Heart right ventricle (tissue), 16 donors: ENCODE measurements at regions not wholly inside any gene's neighbourhood (a gene's known extent, or its start where the extent isn't known, plus 50 kb on each side); places are given as distances from the start of the nearest gene placed in this dataset.

ENCODE experiments used
- ATAC-seq, 8 donors: fragments of 200-7000 bp; cut with Tn5 transposase; one replicate each; pipeline ENCODE4 v1.9.1; 2020; ENCODE audit warnings: mild to moderate bottlenecking in 8 of 8, moderate library complexity in 8 of 8, moderate number of reproducible peaks in 1 of 8
- DNase-seq, 2 donors: peaks; one replicate each; pipeline ENCODE4 v3.0.0-alpha.2; 2020
- H3K27ac ChIP-seq, 10 donors: fragments of 200-600 bp; sonication (generic) in 2 of 10; one replicate each; pipeline versions ENCODE4 v1.5.0 to v1.8.0; 2020 to 2022; ENCODE audit warnings: mild to moderate bottlenecking in 3 of 10
- H3K27me3 ChIP-seq, 7 donors: fragments of 200-600 bp; one replicate each; pipeline ENCODE4 v1.8.0; 2021 to 2022; ENCODE audit warnings: mild to moderate bottlenecking in 2 of 7
- H3K36me3 ChIP-seq, 9 donors: fragments of 200-600 bp; sonication (generic) in 1 of 9; one replicate each; pipeline versions ENCODE4 v1.5.0 to v1.8.0; 2020 to 2022; ENCODE audit warnings: mild to moderate bottlenecking in 2 of 9
- H3K4me1 ChIP-seq, 9 donors: fragments of 200-600 bp; sonication (generic) in 1 of 9; one replicate each; pipeline versions ENCODE4 v1.5.0 to v1.8.0; 2020 to 2022; ENCODE audit warnings: mild to moderate bottlenecking in 4 of 9
- H3K4me3 ChIP-seq, 10 donors: fragments of 200-600 bp; sonication (generic) in 2 of 10; one replicate each; pipeline versions ENCODE4 v1.5.0 to v1.8.0; 2020 to 2022; ENCODE audit warnings: mild to moderate bottlenecking in 7 of 10, moderate library complexity in 2 of 10
- H3K9me3 ChIP-seq, 11 donors: fragments of 200-600 bp in 10 of 11; sonication (generic) in 2 of 11; one replicate each; pipeline versions ENCODE4 v1.5.0 to v1.8.0; 2013 to 2022; ENCODE audit warnings: mild to moderate bottlenecking in 2 of 11, control low read depth in 1 of 11, moderate library complexity in 1 of 11
- CTCF ChIP-seq, 9 donors: fragments of 200-600 bp; sonication (generic) in 2 of 9; IDR thresholded peaks; one replicate each; pipeline versions ENCODE4 v1.5.0 to v1.8.0; 2021 to 2022; ENCODE audit warnings: antibody characterized with exemption in 9 of 9, mild to moderate bottlenecking in 5 of 9, moderate library complexity in 1 of 9
- WGBS, 2 donors: extraction: QIAGEN DNeasy Blood & Tissue Kit; methylation state at CpG; one replicate each; pipeline ENCODE4 v1.1.7; 2013; ENCODE audit warnings: inconsistent platforms in 1 of 2; 5-methylcytosine and 5-hydroxymethylcytosine counted together
- intact Hi-C, 10 donors: fragments of 100-400 bp; cut with DNase I; formaldehyde crosslinking; loops; one replicate each; pipeline versions ENCODE4 v1.11.1 to v1.14.2; 2022
- donor health status: Arrhythmogenic right ventricular cardiomyopathy.
- donor health status: ischemic (EF 13 %, LVEDD 7.1; RV severe dilation, severe dysfunction).
- donor health status: healthy with polysubstance abuse.
- donor health status: DM: no; HTN: yes; CAD: no.
- donor health status: DM: no; HTN: no; CAD: no.
- donor health status: ischemic (EF 25% LVEDD 6.9; RV normal size, moderate dysfunction).
- donor health status: ischemic (EF 25% LVEDD 5.7; RV mildly dilated, moderate dysfunction).
- donor health status: healthy.
- donor health status: DM: yes; HTN: yes; CAD: no.
- donor health status: Ischemic cardiomyopathy.
- donor health status: ischemic (EF 35%, LVEDD 5.7; RV mildly dilated, moderate dysfunction).
- donor health status: nonischemic (EF 11% LVEDD 7.7; RV severe dilation, severe dysfunction).
- donor health status: DM: yes; HTN: yes; CAD: no.
- donor health status: PGD.
- donor health status: ischemic (EF 29% LVEDD 5.4; RV normal size, mild dysfunction).
- donor health status: nonischemic (EF 23%, LVEDD 6.1; RV moderate dilation, normal function).

GRCh38 chr3:104951426-104951825 is 415.3 kb upstream of the ALCAM start:
- H3K4me1 ChIP-seq: no peaks in the 10 kb centered on the region
- DNase-seq (no peak), ATAC-seq (no peak)
- intact Hi-C loops: no loop called here
- TF ChIP-seq CTCF (IDR thresholded peaks at IDR 0.05): no peak
- no peaks in the 10 kb centered on the region for H3K36me3 ChIP-seq
- no peak overlapping the region for H3K4me3 ChIP-seq
- no peaks in the 10 kb centered on the region for H3K27me3 ChIP-seq
- H3K27ac ChIP-seq: no peak overlapping the region
- H3K9me3 ChIP-seq: peaks cover 0 to 4% (median 0%) of the 10 kb centered on the region in 11 donors
- WGBS, 2 donors: 81 to 96% methylated on average over 2 of the region's 2 CpGs

GRCh38 chr3:104952146-104952972 is 414.4 kb upstream of the ALCAM start:
- Histone ChIP-seq H3K27me3 (no peaks in the 10 kb centered on the region), H3K4me1 (no peaks in the 10 kb centered on the region), H3K27ac (no peak overlapping the region), H3K36me3 (no peaks in the 10 kb centered on the region), H3K9me3 (peaks cover 0 to 4% (median 0%) of the 10 kb centered on the region in 11 donors), H3K4me3 (no peak overlapping the region)
- no peak for DNase-seq
- intact Hi-C loops: no loop called here
- 46 to 53% methylated on average over 2 of the region's 2 CpGs for WGBS, 2 donors
- TF ChIP-seq CTCF (IDR thresholded peaks at IDR 0.05): no peak
- ATAC-seq: no peak

- Histone ChIP-seq H3K36me3 (no peaks in the 10 kb centered on the region), H3K4me3 (no peak overlapping the region), H3K27me3 (no peaks in the 10 kb centered on the region), H3K27ac (no peak overlapping the region), H3K4me1 (no peaks in the 10 kb centered on the region), H3K9me3 (no peaks in the 10 kb centered on the region)
- intact Hi-C loops: no loop called here
- ATAC-seq (no peak), DNase-seq (no peak)
- TF ChIP-seq CTCF (IDR thresholded peaks at IDR 0.05): no peak
- 94 to 95% methylated on average over 25 of the region's 25 CpGs for WGBS, 2 donors
Observed at GRCh38 chr3:104956620-104957345, 409.9 kb upstream of the ALCAM start.

- no peaks in the 10 kb centered on the region for H3K9me3 ChIP-seq
Observed at GRCh38 chr3:104960579-104960978, 406.1 kb upstream of the ALCAM start.

More at GRCh38 chr3:104960579-104960978, 406.1 kb upstream of the ALCAM start:
- H3K36me3 ChIP-seq: no peaks in the 10 kb centered on the region
- no peak for ATAC-seq
- no peak overlapping the region for H3K27ac ChIP-seq
- 35 to 47% methylated on average over 2 of the region's 2 CpGs for WGBS, 2 donors
- intact Hi-C loops: no loop called here
- no peak for DNase-seq
- no peaks in the 10 kb centered on the region for H3K27me3 ChIP-seq
- no peak overlapping the region for H3K4me3 ChIP-seq
- no peaks in the 10 kb centered on the region for H3K4me1 ChIP-seq
- no peak for TF ChIP-seq CTCF (IDR thresholded peaks at IDR 0.05)
